NT2/D1 (cell line): ENCODE measurements at regions not wholly inside any gene's neighbourhood (a gene's known extent, or its start where the extent isn't known, plus 50 kb on each side); places are given as distances from the start of the nearest gene placed in this dataset.

ENCODE experiments used
- DNase-seq: peaks from one replicate; pipeline ENCODE4 v3.0.0-alpha.2; 2011; ENCODE audit warnings: low read depth, low spot score
- H3K27me3 ChIP-seq: 2 replicates; pipeline ENCODE4 v1.6.0; 2011; ENCODE audit warnings: mild to moderate bottlenecking; ENCODE audit not compliant: insufficient read length, insufficient read depth
- H3K36me3 ChIP-seq: 2 replicates; pipeline ENCODE4 v1.6.1; 2011; ENCODE audit warnings: mild to moderate bottlenecking, low read length, mixed read lengths; ENCODE audit not compliant: insufficient read depth, insufficient read length
- H3K4me1 ChIP-seq: 2 replicates; pipeline ENCODE4 v1.5.1; 2011; ENCODE audit not compliant: insufficient read depth, insufficient read length
- H3K4me3 ChIP-seq: 2 replicates; pipeline ENCODE4 v1.5.1; 2011; ENCODE audit warnings: low read depth; ENCODE audit not compliant: insufficient read length
- H3K9ac ChIP-seq: 2 replicates; pipeline ENCODE4 v1.6.0; 2011; ENCODE audit warnings: low read depth; ENCODE audit not compliant: insufficient read length
- H3K9me3 ChIP-seq: 2 replicates; pipeline ENCODE4 v1.5.1; 2011; ENCODE audit warnings: mild to moderate bottlenecking, low read length; ENCODE audit not compliant: insufficient read depth
- SUZ12 ChIP-seq: IDR thresholded peaks from 2 replicates; pipeline ENCODE4 v1.6.1; 2011; ENCODE audit not compliant: insufficient read length, insufficient read depth; ENCODE audit errors: extremely low read depth
- YY1 ChIP-seq: IDR thresholded peaks from 2 replicates; pipeline ENCODE4 v1.6.1; 2011; ENCODE audit not compliant: insufficient read length, insufficient read depth
- ZNF274 ChIP-seq: IDR thresholded peaks from 2 replicates; pipeline ENCODE4 v1.6.1; 2011; ENCODE audit warnings: mild to moderate bottlenecking, low read depth, low read length

GRCh38 chr2:116696223-116696622 is 1118.3 kb upstream of the DDX18 start:
- no peaks in the 10 kb centered on the region for H3K27me3 ChIP-seq
- no peak overlapping the region for H3K9ac ChIP-seq
- H3K4me3 ChIP-seq = no peak overlapping the region
- no peak for DNase-seq
- TF ChIP-seq YY1 (no peak), SUZ12 (no peak), ZNF274 (no peak)
- no peaks in the 10 kb centered on the region for H3K36me3 ChIP-seq
- no peaks in the 10 kb centered on the region for H3K9me3 ChIP-seq
- no peaks in the 10 kb centered on the region for H3K4me1 ChIP-seq

- TF ChIP-seq SUZ12 (no peak), YY1 (no peak), ZNF274 (no peak)
- Histone ChIP-seq H3K9me3 (no peaks in the 10 kb centered on the region), H3K36me3 (no peaks in the 10 kb centered on the region), H3K9ac (no peak overlapping the region), H3K4me3 (no peak overlapping the region), H3K4me1 (no peaks in the 10 kb centered on the region), H3K27me3 (no peaks in the 10 kb centered on the region)
- no peak for DNase-seq
These were observed 1117.6 kb upstream of the DDX18 start for GRCh38 chr2:116696903-116697302.

- no peak for DNase-seq
- TF ChIP-seq SUZ12 = no peak
- no peak for TF ChIP-seq ZNF274
- no peak for TF ChIP-seq YY1
- Histone ChIP-seq H3K4me1 (no peaks in the 10 kb centered on the region), H3K36me3 (no peaks in the 10 kb centered on the region), H3K4me3 (no peak overlapping the region), H3K27me3 (no peaks in the 10 kb centered on the region), H3K9ac (no peak overlapping the region), H3K9me3 (no peaks in the 10 kb centered on the region)
These were observed 1108.1 kb upstream of the DDX18 start for GRCh38 chr2:116706396-116706795.

GRCh38 chr2:116716038-116716437 is 1098.5 kb upstream of the DDX18 start:
- no peak for DNase-seq
- TF ChIP-seq YY1 = no peak
- TF ChIP-seq SUZ12 = no peak
- no peak for TF ChIP-seq ZNF274
- H3K27me3 ChIP-seq = no peaks in the 10 kb centered on the region
- H3K4me1 ChIP-seq = no peaks in the 10 kb centered on the region
- no peaks in the 10 kb centered on the region for H3K9me3 ChIP-seq
- H3K36me3 ChIP-seq = no peaks in the 10 kb centered on the region
- no peak overlapping the region for H3K9ac ChIP-seq
- no peak overlapping the region for H3K4me3 ChIP-seq

GRCh38 chr2:116716444-116716843 is 1098.0 kb upstream of the DDX18 start:
- H3K4me3 ChIP-seq = no peak overlapping the region
- no peak for TF ChIP-seq ZNF274
- no peak for TF ChIP-seq YY1
- no peak for TF ChIP-seq SUZ12

GRCh38 chr2:116717832-116718231 is 1096.7 kb upstream of the DDX18 start:
- no peak for DNase-seq
- H3K4me1 ChIP-seq = no peaks in the 10 kb centered on the region
- no peak overlapping the region for H3K9ac ChIP-seq
- H3K27me3 ChIP-seq = no peaks in the 10 kb centered on the region
- H3K4me3 ChIP-seq = no peak overlapping the region
- peaks cover 9% of the 10 kb centered on the region; the same call in 1 of the 2 replicates for H3K9me3 ChIP-seq
- no peaks in the 10 kb centered on the region for H3K36me3 ChIP-seq
- no peak for TF ChIP-seq SUZ12
- no peak for TF ChIP-seq ZNF274

More at GRCh38 chr2:116716444-116716843, 1098.0 kb upstream of the DDX18 start:
- no peaks in the 10 kb centered on the region for H3K9me3 ChIP-seq
- DNase-seq = no peak
- no peaks in the 10 kb centered on the region for H3K4me1 ChIP-seq
- H3K36me3 ChIP-seq = no peaks in the 10 kb centered on the region
- H3K9ac ChIP-seq = no peak overlapping the region
- H3K27me3 ChIP-seq = no peaks in the 10 kb centered on the region

- no peak for DNase-seq
- no peak for TF ChIP-seq SUZ12
- no peak for TF ChIP-seq YY1
- no peak for TF ChIP-seq ZNF274
- H3K36me3 ChIP-seq = no peaks in the 10 kb centered on the region
- H3K9ac ChIP-seq = no peak overlapping the region
- H3K4me3 ChIP-seq = no peak overlapping the region
- H3K27me3 ChIP-seq = no peaks in the 10 kb centered on the region
- H3K9me3 ChIP-seq = peaks cover 15% of the 10 kb centered on the region; the same call in 1 of the 2 replicates
- no peaks in the 10 kb centered on the region for H3K4me1 ChIP-seq
These were observed 1096.0 kb upstream of the DDX18 start for GRCh38 chr2:116718451-116718850.

- no peaks in the 10 kb centered on the region for H3K4me1 ChIP-seq
- no peak overlapping the region for H3K9ac ChIP-seq
- TF ChIP-seq ZNF274 (no peak), YY1 (no peak), SUZ12 (no peak)
- DNase-seq = no peak
- H3K4me3 ChIP-seq = no peak overlapping the region
- H3K27me3 ChIP-seq = no peaks in the 10 kb centered on the region
- peaks cover 18% of the 10 kb centered on the region; the same call in 1 of the 2 replicates for H3K9me3 ChIP-seq
- H3K36me3 ChIP-seq = no peaks in the 10 kb centered on the region
These were observed 1094.7 kb upstream of the DDX18 start for GRCh38 chr2:116719836-116720235.
